ENCODE measurements at regions not wholly inside any gene's neighbourhood (a gene's known extent, or its start where the extent isn't known, plus 50 kb on each side); places are given as distances from the start of the nearest gene placed in this dataset.

DNA sequence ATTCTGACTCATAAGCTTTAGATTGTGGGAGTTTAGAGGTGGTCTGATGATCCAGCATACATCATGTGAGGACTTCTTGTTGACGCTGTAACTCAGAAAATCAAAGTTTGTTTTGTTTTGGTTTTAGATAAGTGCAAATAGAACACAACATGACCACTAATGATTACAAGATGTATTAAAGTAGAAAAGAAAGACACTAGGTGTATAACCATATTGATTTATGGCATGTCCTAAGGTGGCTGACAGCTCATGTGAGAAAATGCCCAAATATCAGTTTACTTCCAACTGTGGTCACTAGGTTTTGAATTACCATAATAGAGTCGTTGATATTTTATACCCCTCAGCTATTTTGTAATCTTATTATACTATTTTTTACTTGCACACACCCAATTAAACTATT is 1131.4 kb upstream of the PHF14 start:
- TF ChIP-seq, protein P1, sequence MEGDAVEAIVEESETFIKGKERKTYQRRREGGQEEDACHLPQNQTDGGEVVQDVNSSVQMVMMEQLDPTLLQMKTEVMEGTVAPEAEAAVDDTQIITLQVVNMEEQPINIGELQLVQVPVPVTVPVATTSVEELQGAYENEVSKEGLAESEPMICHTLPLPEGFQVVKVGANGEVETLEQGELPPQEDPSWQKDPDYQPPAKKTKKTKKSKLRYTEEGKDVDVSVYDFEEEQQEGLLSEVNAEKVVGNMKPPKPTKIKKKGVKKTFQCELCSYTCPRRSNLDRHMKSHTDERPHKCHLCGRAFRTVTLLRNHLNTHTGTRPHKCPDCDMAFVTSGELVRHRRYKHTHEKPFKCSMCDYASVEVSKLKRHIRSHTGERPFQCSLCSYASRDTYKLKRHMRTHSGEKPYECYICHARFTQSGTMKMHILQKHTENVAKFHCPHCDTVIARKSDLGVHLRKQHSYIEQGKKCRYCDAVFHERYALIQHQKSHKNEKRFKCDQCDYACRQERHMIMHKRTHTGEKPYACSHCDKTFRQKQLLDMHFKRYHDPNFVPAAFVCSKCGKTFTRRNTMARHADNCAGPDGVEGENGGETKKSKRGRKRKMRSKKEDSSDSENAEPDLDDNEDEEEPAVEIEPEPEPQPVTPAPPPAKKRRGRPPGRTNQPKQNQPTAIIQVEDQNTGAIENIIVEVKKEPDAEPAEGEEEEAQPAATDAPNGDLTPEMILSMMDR (IDR thresholded peaks at IDR 0.05; ENCODE audit: poor library complexity, severe bottlenecking), result no peak
- TF ChIP-seq, protein P2, sequence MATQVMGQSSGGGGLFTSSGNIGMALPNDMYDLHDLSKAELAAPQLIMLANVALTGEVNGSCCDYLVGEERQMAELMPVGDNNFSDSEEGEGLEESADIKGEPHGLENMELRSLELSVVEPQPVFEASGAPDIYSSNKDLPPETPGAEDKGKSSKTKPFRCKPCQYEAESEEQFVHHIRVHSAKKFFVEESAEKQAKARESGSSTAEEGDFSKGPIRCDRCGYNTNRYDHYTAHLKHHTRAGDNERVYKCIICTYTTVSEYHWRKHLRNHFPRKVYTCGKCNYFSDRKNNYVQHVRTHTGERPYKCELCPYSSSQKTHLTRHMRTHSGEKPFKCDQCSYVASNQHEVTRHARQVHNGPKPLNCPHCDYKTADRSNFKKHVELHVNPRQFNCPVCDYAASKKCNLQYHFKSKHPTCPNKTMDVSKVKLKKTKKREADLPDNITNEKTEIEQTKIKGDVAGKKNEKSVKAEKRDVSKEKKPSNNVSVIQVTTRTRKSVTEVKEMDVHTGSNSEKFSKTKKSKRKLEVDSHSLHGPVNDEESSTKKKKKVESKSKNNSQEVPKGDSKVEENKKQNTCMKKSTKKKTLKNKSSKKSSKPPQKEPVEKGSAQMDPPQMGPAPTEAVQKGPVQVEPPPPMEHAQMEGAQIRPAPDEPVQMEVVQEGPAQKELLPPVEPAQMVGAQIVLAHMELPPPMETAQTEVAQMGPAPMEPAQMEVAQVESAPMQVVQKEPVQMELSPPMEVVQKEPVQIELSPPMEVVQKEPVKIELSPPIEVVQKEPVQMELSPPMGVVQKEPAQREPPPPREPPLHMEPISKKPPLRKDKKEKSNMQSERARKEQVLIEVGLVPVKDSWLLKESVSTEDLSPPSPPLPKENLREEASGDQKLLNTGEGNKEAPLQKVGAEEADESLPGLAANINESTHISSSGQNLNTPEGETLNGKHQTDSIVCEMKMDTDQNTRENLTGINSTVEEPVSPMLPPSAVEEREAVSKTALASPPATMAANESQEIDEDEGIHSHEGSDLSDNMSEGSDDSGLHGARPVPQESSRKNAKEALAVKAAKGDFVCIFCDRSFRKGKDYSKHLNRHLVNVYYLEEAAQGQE (IDR thresholded peaks at IDR 0.05; ENCODE audit: borderline replicate concordance), result no peak
- TF ChIP-seq SMC3 (conservative IDR thresholded peaks at IDR 0.05; ENCODE audit: poor library complexity) (no peak), POLR2AphosphoS5 (IDR thresholded peaks at IDR 0.05) (no peak), RAD21 (conservative IDR thresholded peaks at IDR 0.05) (no peak), MXI1 (conservative IDR thresholded peaks at IDR 0.05; ENCODE audit: poor library complexity, severe bottlenecking) (no peak), EP300 (conservative IDR thresholded peaks at IDR 0.05; ENCODE audit: poor library complexity, severe bottlenecking) (no peak), EZH2 (IDR thresholded peaks at IDR 0.05; ENCODE audit: borderline replicate concordance, insufficient read depth, low read length, poor library complexity, severe bottlenecking) (no peak)

Data from neural cell (in vitro differentiated cells).